Keratinocyte (primary cell): ENCODE measurements at regions not wholly inside any gene's neighbourhood (a gene's known extent, or its start where the extent isn't known, plus 50 kb on each side); places are given as distances from the start of the nearest gene placed in this dataset.
"Not testable (repeated sequence)": the region's sequence is repeated elsewhere in the genome, so short reads cannot be mapped to it uniquely, and the experiment has no call there.

ENCODE experiments used
- DNase-seq: peaks from one replicate; pipeline ENCODE4 v3.0.0-alpha.2; 2011; ENCODE audit warnings: low read depth, missing footprints, low spot score
- FAIRE-seq: peaks from 2 replicates; lab custom pipeline; 2011; peaks lifted over from hg19 to GRCh38; lab: Jason Lieb, UNC
- H2AFZ ChIP-seq: 2 replicates; pipeline ENCODE4 v1.6.0; 2012; ENCODE audit warnings: low read length, control low read depth, inconsistent platforms; ENCODE audit not compliant: control insufficient read depth
- H3K27ac ChIP-seq: 2 replicates; pipeline ENCODE4 v1.5.1; 2011; ENCODE audit warnings: low read length; ENCODE audit not compliant: control insufficient read depth, insufficient read depth
- H3K27me3 ChIP-seq: 3 replicates; pipeline ENCODE4 v1.6.0; 2011; ENCODE audit warnings: low read length; ENCODE audit not compliant: control insufficient read depth, insufficient read depth; ENCODE audit errors: extremely low read depth
- H3K36me3 ChIP-seq, 2 experiments: 2 replicates in 1 of 2; 3 replicates in 1 of 2; pipeline ENCODE4 v1.5.1; 2011; ENCODE audit warnings: low read length in 2 of 2, mild to moderate bottlenecking in 1 of 2; ENCODE audit not compliant: control insufficient read depth in 2 of 2, insufficient read depth in 2 of 2; ENCODE audit errors: extremely low read depth in 1 of 2
- H3K4me1 ChIP-seq: 3 replicates; pipeline ENCODE4 v1.5.1; 2011; ENCODE audit warnings: low read length; ENCODE audit not compliant: control insufficient read depth, insufficient read depth; ENCODE audit errors: extremely low read depth
- H3K4me2 ChIP-seq: 3 replicates; pipeline ENCODE4 v1.6.0; 2011; ENCODE audit warnings: low read depth, low read length; ENCODE audit not compliant: control insufficient read depth, insufficient read depth; ENCODE audit errors: extremely low read depth
- H3K4me3 ChIP-seq, 3 experiments: fragments of 200-600 bp in 1 of 3; sonication (generic) in 1 of 3; 2 replicates in 2 of 3; 3 replicates in 1 of 3; pipeline ENCODE4 v1.5.1; 2011 to 2016; ENCODE audit warnings: low read length in 3 of 3, mild to moderate bottlenecking in 3 of 3, control low read depth in 2 of 3, inconsistent platforms in 1 of 3, low read depth in 1 of 3, mixed read lengths in 1 of 3, mixed run types in 1 of 3, moderate library complexity in 1 of 3; ENCODE audit not compliant: control insufficient read depth in 2 of 3, insufficient read depth in 2 of 3; ENCODE audit errors: extremely low read depth in 1 of 3
- H3K79me2 ChIP-seq: 2 replicates; pipeline ENCODE4 v1.6.0; 2012; ENCODE audit warnings: low read length; ENCODE audit not compliant: control insufficient read depth, insufficient read depth
- H3K9ac ChIP-seq: 3 replicates; pipeline ENCODE4 v1.6.0; 2011; ENCODE audit warnings: low read length; ENCODE audit not compliant: control insufficient read depth, insufficient read depth; ENCODE audit errors: extremely low read depth
- H3K9me1 ChIP-seq: 3 replicates; pipeline ENCODE4 v1.6.0; 2011; ENCODE audit warnings: low read length; ENCODE audit not compliant: control insufficient read depth, insufficient read depth; ENCODE audit errors: extremely low read depth
- H3K9me3 ChIP-seq: 2 replicates; pipeline ENCODE4 v1.5.1; 2012; ENCODE audit warnings: low read depth, low read length; ENCODE audit not compliant: control insufficient read depth
- H4K20me1 ChIP-seq: 3 replicates; pipeline ENCODE4 v1.6.0; 2011; ENCODE audit warnings: low read length; ENCODE audit not compliant: control insufficient read depth, insufficient read depth; ENCODE audit errors: extremely low read depth
- EZH2 ChIP-seq: IDR thresholded peaks from one replicate; pipeline ENCODE4 v1.6.1; 2012; ENCODE audit warnings: inconsistent platforms, mild to moderate bottlenecking, low read length, moderate library complexity
- dilution Hi-C: fragments of 300-500 bp; cut with MboI; formaldehyde crosslinking; loops from one replicate; pipeline ENCODE4 v1.7.0; 2020; ENCODE audit warnings: low sequenced_read_pairs; ENCODE audit not compliant: extremely low pct_ligation_motif_present
- TF ChIP-seq, protein P1 (sequence below), 3 experiments: IDR thresholded peaks in 1 of 3; conservative IDR thresholded peaks in 1 of 3; optimal IDR thresholded peaks in 1 of 3; 2 replicates in 2 of 3; 3 replicates in 1 of 3; pipeline versions ENCODE3 to v1.5.1; 2011; ENCODE audit warnings: low read length in 3 of 3, mild to moderate bottlenecking in 3 of 3, moderate library complexity in 2 of 3, control low read depth in 1 of 3, inconsistent platforms in 1 of 3; ENCODE audit not compliant: insufficient read depth in 2 of 3; ENCODE audit errors: extremely low read depth in 1 of 3

DNA sequence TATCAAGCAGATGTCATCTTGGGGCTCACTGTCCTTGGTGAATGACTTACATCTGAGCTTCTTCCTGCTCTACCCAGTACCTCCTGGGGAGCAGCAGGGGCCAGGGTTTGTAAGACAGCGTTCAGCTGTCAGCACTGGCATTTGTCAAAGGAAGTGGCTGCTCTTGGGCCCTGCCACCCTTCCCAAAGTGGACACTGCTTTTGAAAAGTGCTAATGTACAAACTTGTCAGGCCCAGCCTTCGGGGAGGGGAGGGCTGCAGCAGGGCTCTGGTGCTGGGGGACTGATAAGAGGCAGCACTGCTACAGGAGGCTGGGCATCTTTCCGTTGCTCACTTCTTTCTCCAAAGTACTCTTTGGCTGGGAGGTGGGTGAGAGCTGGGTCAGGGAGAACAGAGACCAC, 59.8 kb upstream of the RBM19 start:
- Histone ChIP-seq H3K9me1 (no peaks in the 10 kb centered on the region), H3K27ac (no peak overlapping the region), H2AFZ (no peak overlapping the region), H3K4me3 (no peak overlapping the region), H4K20me1 (no peaks in the 10 kb centered on the region), H3K9me3 (no peaks in the 10 kb centered on the region), H3K4me2 (no peak overlapping the region), H3K36me3 (no peaks in the 10 kb centered on the region), H3K79me2 (no peaks in the 10 kb centered on the region), H3K4me1 (no peaks in the 10 kb centered on the region), H3K9ac (no peak overlapping the region), H3K27me3 (no peaks in the 10 kb centered on the region)
- no peak for FAIRE-seq
- DNase-seq: no peak
- TF ChIP-seq EZH2: no peak
- TF ChIP-seq, protein P1, sequence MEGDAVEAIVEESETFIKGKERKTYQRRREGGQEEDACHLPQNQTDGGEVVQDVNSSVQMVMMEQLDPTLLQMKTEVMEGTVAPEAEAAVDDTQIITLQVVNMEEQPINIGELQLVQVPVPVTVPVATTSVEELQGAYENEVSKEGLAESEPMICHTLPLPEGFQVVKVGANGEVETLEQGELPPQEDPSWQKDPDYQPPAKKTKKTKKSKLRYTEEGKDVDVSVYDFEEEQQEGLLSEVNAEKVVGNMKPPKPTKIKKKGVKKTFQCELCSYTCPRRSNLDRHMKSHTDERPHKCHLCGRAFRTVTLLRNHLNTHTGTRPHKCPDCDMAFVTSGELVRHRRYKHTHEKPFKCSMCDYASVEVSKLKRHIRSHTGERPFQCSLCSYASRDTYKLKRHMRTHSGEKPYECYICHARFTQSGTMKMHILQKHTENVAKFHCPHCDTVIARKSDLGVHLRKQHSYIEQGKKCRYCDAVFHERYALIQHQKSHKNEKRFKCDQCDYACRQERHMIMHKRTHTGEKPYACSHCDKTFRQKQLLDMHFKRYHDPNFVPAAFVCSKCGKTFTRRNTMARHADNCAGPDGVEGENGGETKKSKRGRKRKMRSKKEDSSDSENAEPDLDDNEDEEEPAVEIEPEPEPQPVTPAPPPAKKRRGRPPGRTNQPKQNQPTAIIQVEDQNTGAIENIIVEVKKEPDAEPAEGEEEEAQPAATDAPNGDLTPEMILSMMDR (optimal IDR thresholded peaks at IDR 0.05 in 1 of 3, IDR thresholded peaks at IDR 0.05 in 1 of 3, conservative IDR thresholded peaks at IDR 0.05 in 1 of 3; ENCODE audit: extremely low read depth in 1 of 3, insufficient read depth in 2 of 3, low read length in 3 of 3): no peak
- dilution Hi-C loops: no loop called here

GRCh38 chr12:114022081-114022480, 56.0 kb upstream of the RBM19 start:
- FAIRE-seq, H3K4me3 ChIP-seq, H3K4me1 ChIP-seq, H3K4me2 ChIP-seq, H3K9ac ChIP-seq, H3K9me1 ChIP-seq, H3K27ac ChIP-seq, H4K20me1 ChIP-seq, H3K27me3 ChIP-seq, DNase-seq, H2AFZ ChIP-seq, H3K36me3 ChIP-seq, H3K79me2 ChIP-seq, H3K9me3 ChIP-seq, dilution Hi-C loops: not testable (repeated sequence)

DNA sequence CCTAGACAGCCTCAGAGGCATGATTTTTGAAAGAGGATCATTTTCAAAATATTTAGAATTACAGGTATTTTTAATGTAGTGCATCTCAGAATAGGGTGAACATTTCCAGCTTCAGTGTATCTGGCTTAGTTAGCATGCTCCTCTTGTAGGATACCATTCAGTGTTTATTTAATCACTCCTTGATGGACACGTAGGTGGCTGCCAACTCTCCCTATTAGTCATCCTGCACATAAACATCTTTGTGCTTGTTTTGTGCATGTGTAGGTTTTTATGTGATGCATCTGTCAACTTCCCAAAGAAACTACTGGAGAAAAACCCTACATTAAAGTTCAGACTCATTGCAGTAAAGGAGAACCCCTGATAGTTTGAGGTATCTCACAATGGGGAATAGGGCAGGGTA, 52.5 kb upstream of the RBM19 start:
- TF ChIP-seq, protein P1 (optimal IDR thresholded peaks at IDR 0.05 in 1 of 3, IDR thresholded peaks at IDR 0.05 in 1 of 3, conservative IDR thresholded peaks at IDR 0.05 in 1 of 3; ENCODE audit: extremely low read depth in 1 of 3, insufficient read depth in 2 of 3, low read length in 3 of 3): no peak
- TF ChIP-seq EZH2: no peak
- no peaks in the 10 kb centered on the region for H3K9me3 ChIP-seq
- dilution Hi-C loops: no loop called here

More for the DNA sequence above, 52.5 kb upstream of the RBM19 start:
- Histone ChIP-seq H3K27ac (no peak overlapping the region), H3K36me3 (no peaks in the 10 kb centered on the region), H2AFZ (no peak overlapping the region), H3K9me1 (no peaks in the 10 kb centered on the region), H3K4me3 (no peak overlapping the region), H4K20me1 (no peaks in the 10 kb centered on the region), H3K79me2 (no peaks in the 10 kb centered on the region), H3K27me3 (no peaks in the 10 kb centered on the region), H3K4me1 (no peaks in the 10 kb centered on the region), H3K4me2 (no peak overlapping the region), H3K9ac (no peak overlapping the region)
- FAIRE-seq: no peak
- no peak for DNase-seq
